ENCODE measurements at regions not wholly inside any gene's neighbourhood (a gene's known extent, or its start where the extent isn't known, plus 50 kb on each side); places are given as distances from the start of the nearest gene placed in this dataset.

GRCh38 chr7:9582824-9583223, 1149.4 kb downstream of the NXPH1 start:
- Mint-ChIP-seq H3K27me3 (ENCODE audit: insufficient read depth) (no peaks in the 10 kb centered on the region), H3K4me3 (no peak overlapping the region), H3K27ac (no peak overlapping the region), H3K4me1 (no peaks in the 10 kb centered on the region), H3K36me3 (ENCODE audit: low read depth) (no peaks in the 10 kb centered on the region), H3K9me3 (no peaks in the 10 kb centered on the region)
- H3K9me3 ChIP-seq (ENCODE audit: control insufficient read depth, low read length) = no peaks in the 10 kb centered on the region
- H3K4me3 ChIP-seq (ENCODE audit: low read length) = no peak overlapping the region
- no peak for TF ChIP-seq CTCF (conservative IDR thresholded peaks at IDR 0.05)
- DNase-seq = no peak
- 94 to 100% methylated on average over 1 to 2 of the region's 2 CpGs for WGBS, 2 experiments (ENCODE audit: insufficient coverage in 1 of 2, insufficient read length in 1 of 2)
- no peak overlapping the region for H3K9ac ChIP-seq (ENCODE audit: extremely low read depth, low read length, poor library complexity, severe bottlenecking)
- H3K36me3 ChIP-seq (ENCODE audit: control insufficient read depth, insufficient read depth, low read length) = no peaks in the 10 kb centered on the region
- H3K27ac ChIP-seq (ENCODE audit: low read depth, low read length) = no peak overlapping the region
- no peaks in the 10 kb centered on the region for H3K4me1 ChIP-seq (ENCODE audit: control insufficient read depth, insufficient read depth, low read length)
- H3K27me3 ChIP-seq (ENCODE audit: control insufficient read depth, insufficient read depth, low read length, poor library complexity, severe bottlenecking) = no peaks in the 10 kb centered on the region

- H3K36me3 ChIP-seq (ENCODE audit: control insufficient read depth, insufficient read depth, low read length) = no peaks in the 10 kb centered on the region
- H3K4me1 ChIP-seq (ENCODE audit: control insufficient read depth, insufficient read depth, low read length) = no peaks in the 10 kb centered on the region
- no peak overlapping the region for H3K27ac ChIP-seq (ENCODE audit: low read depth, low read length)
- no peaks in the 10 kb centered on the region for H3K9me3 ChIP-seq (ENCODE audit: control insufficient read depth, low read length)
- no peak overlapping the region for H3K4me3 ChIP-seq (ENCODE audit: low read length)
- Mint-ChIP-seq H3K27me3 (ENCODE audit: insufficient read depth) (no peaks in the 10 kb centered on the region), H3K4me3 (no peak overlapping the region), H3K4me1 (no peaks in the 10 kb centered on the region), H3K27ac (no peak overlapping the region), H3K9me3 (no peaks in the 10 kb centered on the region), H3K36me3 (ENCODE audit: low read depth) (no peaks in the 10 kb centered on the region)
- no peak overlapping the region for H3K9ac ChIP-seq (ENCODE audit: extremely low read depth, low read length, poor library complexity, severe bottlenecking)
- H3K27me3 ChIP-seq (ENCODE audit: control insufficient read depth, insufficient read depth, low read length, poor library complexity, severe bottlenecking) = no peaks in the 10 kb centered on the region
- DNase-seq = no peak
- no peak for TF ChIP-seq CTCF (conservative IDR thresholded peaks at IDR 0.05)
- 90 to 100% methylated on average over 1 to 2 of the region's 2 CpGs for WGBS, 2 experiments (ENCODE audit: insufficient coverage in 1 of 2, insufficient read length in 1 of 2)
Observed at GRCh38 chr7:9598411-9598810, 1165.0 kb downstream of the NXPH1 start.

- Mint-ChIP-seq H3K36me3 (ENCODE audit: low read depth) (no peaks in the 10 kb centered on the region), H3K9me3 (no peaks in the 10 kb centered on the region), H3K27ac (no peak overlapping the region), H3K27me3 (ENCODE audit: insufficient read depth) (no peaks in the 10 kb centered on the region), H3K4me3 (no peak overlapping the region), H3K4me1 (no peaks in the 10 kb centered on the region)
- DNase-seq = peak; percentile 63
- Histone ChIP-seq H3K27ac (ENCODE audit: low read depth, low read length) (no peak overlapping the region), H3K9me3 (ENCODE audit: control insufficient read depth, low read length) (no peaks in the 10 kb centered on the region), H3K9ac (ENCODE audit: extremely low read depth, low read length, poor library complexity, severe bottlenecking) (no peak overlapping the region), H3K27me3 (ENCODE audit: control insufficient read depth, insufficient read depth, low read length, poor library complexity, severe bottlenecking) (no peaks in the 10 kb centered on the region), H3K4me1 (ENCODE audit: control insufficient read depth, insufficient read depth, low read length) (no peaks in the 10 kb centered on the region), H3K4me3 (ENCODE audit: low read length) (no peak overlapping the region), H3K36me3 (ENCODE audit: control insufficient read depth, insufficient read depth, low read length) (no peaks in the 10 kb centered on the region)
- whole genome bisulfite sequencing, 2 experiments (ENCODE audit: insufficient coverage in 1 of 2, insufficient read length in 1 of 2) = no CpG with 5 or more reads among the region's 2 CpGs
- peak; percentile 79 for TF ChIP-seq CTCF (conservative IDR thresholded peaks at IDR 0.05)
Observed at GRCh38 chr7:9600974-9601373, 1167.6 kb downstream of the NXPH1 start.
